ENCODE measurements at regions not wholly inside any gene's neighbourhood (a gene's known extent, or its start where the extent isn't known, plus 50 kb on each side); places are given as distances from the start of the nearest gene placed in this dataset.

GRCh38 chrX:128883650-128884049, 639.6 kb downstream of the SMARCA1 start:
- no peak for ATAC-seq (ENCODE audit: low FRiP score)
- 82 to 95% methylated on average over 3 of the region's 3 CpGs for WGBS, 2 donors
- no peaks in the 10 kb centered on the region for H3K36me3 ChIP-seq (ENCODE audit: control insufficient read depth in 1 of 2, insufficient read depth in 2 of 2, low read length in 1 of 2)
- no peaks in the 10 kb centered on the region for H3K27me3 ChIP-seq (ENCODE audit: control insufficient read depth in 1 of 2, insufficient read depth in 2 of 2, low read length in 1 of 2)
- H3K27ac ChIP-seq (ENCODE audit: low read depth in 1 of 2, low read length in 2 of 2): no peak overlapping the region
- no peaks in the 10 kb centered on the region for H3K4me1 ChIP-seq (ENCODE audit: control insufficient read depth in 1 of 2, insufficient read depth in 2 of 2, low read length in 2 of 2)
- H3K9me3 ChIP-seq (ENCODE audit: control insufficient read depth, low read length): no peaks in the 10 kb centered on the region
- H3K4me3 ChIP-seq (ENCODE audit: low read length in 2 of 2): no peak overlapping the region
- intact Hi-C loops (cut with DNase I): no loop called here
- DNase-seq: no peak

- intact Hi-C loops (cut with DNase I): no loop called here
- H3K4me1 ChIP-seq (ENCODE audit: control insufficient read depth in 1 of 2, insufficient read depth in 2 of 2, low read length in 2 of 2): no peaks in the 10 kb centered on the region
- DNase-seq (no peak), ATAC-seq (ENCODE audit: low FRiP score) (no peak)
- H3K27me3 ChIP-seq (ENCODE audit: control insufficient read depth in 1 of 2, insufficient read depth in 2 of 2, low read length in 1 of 2): no peaks in the 10 kb centered on the region
- H3K27ac ChIP-seq (ENCODE audit: low read depth in 1 of 2, low read length in 2 of 2): no peak overlapping the region
- H3K4me3 ChIP-seq (ENCODE audit: low read length in 2 of 2): no peak overlapping the region
- H3K9me3 ChIP-seq (ENCODE audit: control insufficient read depth, low read length): no peaks in the 10 kb centered on the region
- no peaks in the 10 kb centered on the region for H3K36me3 ChIP-seq (ENCODE audit: control insufficient read depth in 1 of 2, insufficient read depth in 2 of 2, low read length in 1 of 2)
Measured at GRCh38 chrX:128870361-128870760, 652.9 kb downstream of the SMARCA1 start.

- H3K27ac ChIP-seq (ENCODE audit: low read depth in 1 of 2, low read length in 2 of 2): no peak overlapping the region
- 75 to 90% methylated on average over 2 of the region's 2 CpGs for WGBS, 2 donors
- no peaks in the 10 kb centered on the region for H3K4me1 ChIP-seq (ENCODE audit: control insufficient read depth in 1 of 2, insufficient read depth in 2 of 2, low read length in 2 of 2)
- DNase-seq: no peak
- intact Hi-C loops (cut with DNase I): no loop called here
- no peak for ATAC-seq (ENCODE audit: low FRiP score)
- no peaks in the 10 kb centered on the region for H3K9me3 ChIP-seq (ENCODE audit: control insufficient read depth, low read length)
- H3K4me3 ChIP-seq (ENCODE audit: low read length in 2 of 2): no peak overlapping the region
- no peaks in the 10 kb centered on the region for H3K27me3 ChIP-seq (ENCODE audit: control insufficient read depth in 1 of 2, insufficient read depth in 2 of 2, low read length in 1 of 2)
- H3K36me3 ChIP-seq (ENCODE audit: control insufficient read depth in 1 of 2, insufficient read depth in 2 of 2, low read length in 1 of 2): no peaks in the 10 kb centered on the region
Measured at GRCh38 chrX:128862557-128862956, 660.7 kb downstream of the SMARCA1 start.

GRCh38 chrX:128848374-128848773, 674.9 kb downstream of the SMARCA1 start:
- Histone ChIP-seq H3K27me3 (ENCODE audit: control insufficient read depth in 1 of 2, insufficient read depth in 2 of 2, low read length in 1 of 2) (no peaks in the 10 kb centered on the region), H3K4me1 (ENCODE audit: control insufficient read depth in 1 of 2, insufficient read depth in 2 of 2, low read length in 2 of 2) (no peaks in the 10 kb centered on the region), H3K27ac (ENCODE audit: low read depth in 1 of 2, low read length in 2 of 2) (no peak overlapping the region), H3K36me3 (ENCODE audit: control insufficient read depth in 1 of 2, insufficient read depth in 2 of 2, low read length in 1 of 2) (no peaks in the 10 kb centered on the region), H3K4me3 (ENCODE audit: low read length in 2 of 2) (no peak overlapping the region), H3K9me3 (ENCODE audit: control insufficient read depth, low read length) (no peaks in the 10 kb centered on the region)
- ATAC-seq (ENCODE audit: low FRiP score) (no peak), DNase-seq (no peak)
- intact Hi-C loops (cut with DNase I): no loop called here
- 55 to 57% methylated on average over 3 of the region's 3 CpGs for WGBS, 2 donors

- Histone ChIP-seq H3K27ac (ENCODE audit: low read depth in 1 of 2, low read length in 2 of 2) (no peak overlapping the region), H3K36me3 (ENCODE audit: control insufficient read depth in 1 of 2, insufficient read depth in 2 of 2, low read length in 1 of 2) (no peaks in the 10 kb centered on the region), H3K27me3 (ENCODE audit: control insufficient read depth in 1 of 2, insufficient read depth in 2 of 2, low read length in 1 of 2) (no peaks in the 10 kb centered on the region), H3K4me1 (ENCODE audit: control insufficient read depth in 1 of 2, insufficient read depth in 2 of 2, low read length in 2 of 2) (no peaks in the 10 kb centered on the region), H3K4me3 (ENCODE audit: low read length in 2 of 2) (no peak overlapping the region), H3K9me3 (ENCODE audit: control insufficient read depth, low read length) (no peaks in the 10 kb centered on the region)
- intact Hi-C loops (cut with DNase I): no loop called here
- WGBS, 2 donors: 64 to 71% methylated on average over 3 of the region's 3 CpGs
- DNase-seq (no peak), ATAC-seq (ENCODE audit: low FRiP score) (no peak)
Measured at GRCh38 chrX:128846385-128846784, 676.9 kb downstream of the SMARCA1 start.

- intact Hi-C loops (cut with DNase I): no loop called here
- 72 to 96% methylated on average over 5 of the region's 5 CpGs for WGBS, 2 donors
Measured at GRCh38 chrX:128818690-128819089, 704.6 kb downstream of the SMARCA1 start.

GRCh38 chrX:128816919-128817318, 706.4 kb downstream of the SMARCA1 start:
- DNase-seq (no peak), ATAC-seq (ENCODE audit: low FRiP score) (no peak)
- H3K27me3 ChIP-seq (ENCODE audit: control insufficient read depth in 1 of 2, insufficient read depth in 2 of 2, low read length in 1 of 2): no peaks in the 10 kb centered on the region
- intact Hi-C loops (cut with DNase I): no loop called here
- 7 to 30% methylated on average over 3 of the region's 3 CpGs for WGBS, 2 donors
- no peaks in the 10 kb centered on the region for H3K9me3 ChIP-seq (ENCODE audit: control insufficient read depth, low read length)
- no peaks in the 10 kb centered on the region for H3K36me3 ChIP-seq (ENCODE audit: control insufficient read depth in 1 of 2, insufficient read depth in 2 of 2, low read length in 1 of 2)
- no peak overlapping the region for H3K4me3 ChIP-seq (ENCODE audit: low read length in 2 of 2)
- H3K27ac ChIP-seq (ENCODE audit: low read depth in 1 of 2, low read length in 2 of 2): no peak overlapping the region
- H3K4me1 ChIP-seq (ENCODE audit: control insufficient read depth in 1 of 2, insufficient read depth in 2 of 2, low read length in 2 of 2): no peaks in the 10 kb centered on the region

More at GRCh38 chrX:128818690-128819089, 704.6 kb downstream of the SMARCA1 start:
- Histone ChIP-seq H3K36me3 (ENCODE audit: control insufficient read depth in 1 of 2, insufficient read depth in 2 of 2, low read length in 1 of 2) (no peaks in the 10 kb centered on the region), H3K4me1 (ENCODE audit: control insufficient read depth in 1 of 2, insufficient read depth in 2 of 2, low read length in 2 of 2) (no peaks in the 10 kb centered on the region), H3K27me3 (ENCODE audit: control insufficient read depth in 1 of 2, insufficient read depth in 2 of 2, low read length in 1 of 2) (no peaks in the 10 kb centered on the region), H3K9me3 (ENCODE audit: control insufficient read depth, low read length) (no peaks in the 10 kb centered on the region), H3K27ac (ENCODE audit: low read depth in 1 of 2, low read length in 2 of 2) (no peak overlapping the region), H3K4me3 (ENCODE audit: low read length in 2 of 2) (no peak overlapping the region)
- ATAC-seq (ENCODE audit: low FRiP score) (no peak), DNase-seq (no peak)

GRCh38 chrX:128807367-128807766, 715.9 kb downstream of the SMARCA1 start:
- Histone ChIP-seq H3K4me1 (ENCODE audit: control insufficient read depth in 1 of 2, insufficient read depth in 2 of 2, low read length in 2 of 2) (no peaks in the 10 kb centered on the region), H3K4me3 (ENCODE audit: low read length in 2 of 2) (no peak overlapping the region), H3K9me3 (ENCODE audit: control insufficient read depth, low read length) (peaks cover 1% of the 10 kb centered on the region), H3K27ac (ENCODE audit: low read depth in 1 of 2, low read length in 2 of 2) (no peak overlapping the region), H3K36me3 (ENCODE audit: control insufficient read depth in 1 of 2, insufficient read depth in 2 of 2, low read length in 1 of 2) (no peaks in the 10 kb centered on the region), H3K27me3 (ENCODE audit: control insufficient read depth in 1 of 2, insufficient read depth in 2 of 2, low read length in 1 of 2) (no peaks in the 10 kb centered on the region)
- intact Hi-C loops (cut with DNase I): no loop called here
- 70 to 90% methylated on average over 3 of the region's 3 CpGs for WGBS, 2 donors
- DNase-seq: no peak
- no peak for ATAC-seq (ENCODE audit: low FRiP score)

- WGBS, 2 donors: 53 to 90% methylated on average over 2 of the region's 2 CpGs
- Histone ChIP-seq H3K4me1 (ENCODE audit: control insufficient read depth in 1 of 2, insufficient read depth in 2 of 2, low read length in 2 of 2) (no peaks in the 10 kb centered on the region), H3K36me3 (ENCODE audit: control insufficient read depth in 1 of 2, insufficient read depth in 2 of 2, low read length in 1 of 2) (no peaks in the 10 kb centered on the region), H3K27me3 (ENCODE audit: control insufficient read depth in 1 of 2, insufficient read depth in 2 of 2, low read length in 1 of 2) (no peaks in the 10 kb centered on the region), H3K9me3 (ENCODE audit: control insufficient read depth, low read length) (peaks cover 1% of the 10 kb centered on the region), H3K4me3 (ENCODE audit: low read length in 2 of 2) (no peak overlapping the region), H3K27ac (ENCODE audit: low read depth in 1 of 2, low read length in 2 of 2) (no peak overlapping the region)
- ATAC-seq (ENCODE audit: low FRiP score) (no peak), DNase-seq (no peak)
- intact Hi-C loops (cut with DNase I): no loop called here
Measured at GRCh38 chrX:128805236-128805635, 718.1 kb downstream of the SMARCA1 start.

Measured in aorta (tissue), 5 donors.